A549 (cell line): ENCODE measurements at regions not wholly inside any gene's neighbourhood (a gene's known extent, or its start where the extent isn't known, plus 50 kb on each side); places are given as distances from the start of the nearest gene placed in this dataset.

Source experiments
- CHD2 ChIP-seq: fragments of 150-350 bp; IDR thresholded peaks from 2 replicates; pipeline ENCODE4 v1.6.1; 2014; ENCODE audit warnings: low read length; ENCODE audit not compliant: partially characterized antibody
- JUN ChIP-seq, 2 experiments: fragments of >200 bp; sonication (Bioruptor Twin); formaldehyde crosslinking; IDR thresholded peaks; 2 replicates in 1 of 2; 3 replicates in 1 of 2; pipeline ENCODE4 v1.6.1; 2016 to 2017
- MAFK ChIP-seq: fragments of 450-650 bp; IDR thresholded peaks from 2 replicates; pipeline ENCODE4 v1.6.1; 2014; ENCODE audit not compliant: partially characterized antibody
- PHF8 ChIP-seq: fragments of 200-600 bp; sonication (generic); IDR thresholded peaks from 2 replicates; pipeline ENCODE4 v1.6.1; 2016; ENCODE audit warnings: low read depth, mild to moderate bottlenecking, antibody characterized with exemption, moderate library complexity, borderline replicate concordance
- POLR2A ChIP-seq: IDR thresholded peaks from 2 replicates; pipeline ENCODE4 v1.6.1; 2012; ENCODE audit warnings: mild to moderate bottlenecking, low read length
- ZFP36 ChIP-seq: fragments of 450-650 bp; IDR thresholded peaks from 2 replicates; pipeline ENCODE4 v1.6.1; 2014; ENCODE audit warnings: borderline replicate concordance; ENCODE audit not compliant: partially characterized antibody
- TF ChIP-seq, protein P1 (sequence below): fragments of >200 bp; sonication (Bioruptor Twin); formaldehyde crosslinking; IDR thresholded peaks from 3 replicates; pipeline ENCODE4 v1.5.1; 2016
- TF ChIP-seq, protein P2 (sequence below): IDR thresholded peaks from 2 replicates; pipeline ENCODE4 v1.6.1; 2012
- TF ChIP-seq, protein P3 (sequence below): IDR thresholded peaks from 2 replicates; pipeline ENCODE4 v1.6.1; 2012; ENCODE audit warnings: low read depth, borderline replicate concordance

DNA sequence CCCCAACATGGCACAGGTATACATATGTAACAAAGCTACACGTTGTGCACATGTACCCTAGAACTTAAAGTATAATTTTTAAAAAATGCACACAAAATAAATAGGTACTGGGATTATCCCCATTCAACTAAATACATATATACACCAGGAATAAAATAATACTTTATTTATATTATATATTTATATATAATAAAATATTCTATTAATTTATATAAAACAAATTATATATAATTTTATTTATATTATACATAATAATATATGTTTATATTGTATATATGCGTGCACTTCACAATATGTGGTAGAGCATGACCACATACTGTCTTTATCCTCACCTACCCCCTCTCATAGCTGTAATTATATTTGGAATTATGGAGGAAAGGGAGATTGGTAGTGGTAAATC lies 119.1 kb upstream of the TMEM260 start:
- TF ChIP-seq CHD2, result no peak
- TF ChIP-seq JUN (IDR thresholded peaks at IDR 0.05), result no peak
- TF ChIP-seq, protein P1, sequence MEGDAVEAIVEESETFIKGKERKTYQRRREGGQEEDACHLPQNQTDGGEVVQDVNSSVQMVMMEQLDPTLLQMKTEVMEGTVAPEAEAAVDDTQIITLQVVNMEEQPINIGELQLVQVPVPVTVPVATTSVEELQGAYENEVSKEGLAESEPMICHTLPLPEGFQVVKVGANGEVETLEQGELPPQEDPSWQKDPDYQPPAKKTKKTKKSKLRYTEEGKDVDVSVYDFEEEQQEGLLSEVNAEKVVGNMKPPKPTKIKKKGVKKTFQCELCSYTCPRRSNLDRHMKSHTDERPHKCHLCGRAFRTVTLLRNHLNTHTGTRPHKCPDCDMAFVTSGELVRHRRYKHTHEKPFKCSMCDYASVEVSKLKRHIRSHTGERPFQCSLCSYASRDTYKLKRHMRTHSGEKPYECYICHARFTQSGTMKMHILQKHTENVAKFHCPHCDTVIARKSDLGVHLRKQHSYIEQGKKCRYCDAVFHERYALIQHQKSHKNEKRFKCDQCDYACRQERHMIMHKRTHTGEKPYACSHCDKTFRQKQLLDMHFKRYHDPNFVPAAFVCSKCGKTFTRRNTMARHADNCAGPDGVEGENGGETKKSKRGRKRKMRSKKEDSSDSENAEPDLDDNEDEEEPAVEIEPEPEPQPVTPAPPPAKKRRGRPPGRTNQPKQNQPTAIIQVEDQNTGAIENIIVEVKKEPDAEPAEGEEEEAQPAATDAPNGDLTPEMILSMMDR, result no peak
- TF ChIP-seq POLR2A, result no peak
- TF ChIP-seq, protein P2, sequence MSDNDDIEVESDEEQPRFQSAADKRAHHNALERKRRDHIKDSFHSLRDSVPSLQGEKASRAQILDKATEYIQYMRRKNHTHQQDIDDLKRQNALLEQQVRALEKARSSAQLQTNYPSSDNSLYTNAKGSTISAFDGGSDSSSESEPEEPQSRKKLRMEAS, result no peak
- TF ChIP-seq MAFK, result no peak
- no peak for TF ChIP-seq PHF8
- TF ChIP-seq ZFP36, result no peak
- TF ChIP-seq, protein P3, sequence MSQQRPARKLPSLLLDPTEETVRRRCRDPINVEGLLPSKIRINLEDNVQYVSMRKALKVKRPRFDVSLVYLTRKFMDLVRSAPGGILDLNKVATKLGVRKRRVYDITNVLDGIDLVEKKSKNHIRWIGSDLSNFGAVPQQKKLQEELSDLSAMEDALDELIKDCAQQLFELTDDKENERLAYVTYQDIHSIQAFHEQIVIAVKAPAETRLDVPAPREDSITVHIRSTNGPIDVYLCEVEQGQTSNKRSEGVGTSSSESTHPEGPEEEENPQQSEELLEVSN, result no peak
